ENCODE measurements at regions not wholly inside any gene's neighbourhood (a gene's known extent, or its start where the extent isn't known, plus 50 kb on each side); places are given as distances from the start of the nearest gene placed in this dataset.

DNA sequence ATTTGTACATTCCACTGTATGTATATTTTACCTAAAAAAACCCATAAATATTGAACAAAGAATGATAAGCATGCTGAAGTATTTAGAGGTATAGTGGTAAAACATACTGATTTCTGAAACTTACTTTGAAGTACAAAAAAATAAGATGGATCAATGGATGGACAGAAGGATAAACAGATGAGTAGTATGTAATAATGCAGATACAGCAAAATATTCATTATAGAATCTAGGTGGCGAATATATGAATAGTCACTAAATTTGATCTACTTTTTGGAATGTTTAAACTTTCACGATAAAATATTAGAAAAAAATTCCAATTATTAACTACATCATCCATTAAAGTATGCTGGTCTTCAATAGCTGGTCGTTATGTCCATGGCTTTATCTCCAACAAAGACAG lies 51.9 kb upstream of the GNB4 start:
- Histone ChIP-seq H3K9me3 (ENCODE audit: low read depth, low read length) (no peaks in the 10 kb centered on the region), H3K79me2 (ENCODE audit: insufficient read depth, low read length) (no peaks in the 10 kb centered on the region), H2AFZ (ENCODE audit: low read length) (no peak overlapping the region), H3K36me3 (ENCODE audit: insufficient read depth, low read length) (no peaks in the 10 kb centered on the region), H3K27me3 (ENCODE audit: insufficient read depth, low read length) (no peaks in the 10 kb centered on the region), H3K27ac (ENCODE audit: low read depth, low read length) (no peak overlapping the region), H3K4me3 (ENCODE audit: insufficient read depth, low read length) (no peak overlapping the region), H3K4me1 (ENCODE audit: insufficient read depth, low read length) (no peaks in the 10 kb centered on the region), H3K4me2 (ENCODE audit: insufficient read depth, low read length) (no peak overlapping the region), H4K20me1 (ENCODE audit: insufficient read depth, low read length) (no peaks in the 10 kb centered on the region)
- TF ChIP-seq, protein P1, sequence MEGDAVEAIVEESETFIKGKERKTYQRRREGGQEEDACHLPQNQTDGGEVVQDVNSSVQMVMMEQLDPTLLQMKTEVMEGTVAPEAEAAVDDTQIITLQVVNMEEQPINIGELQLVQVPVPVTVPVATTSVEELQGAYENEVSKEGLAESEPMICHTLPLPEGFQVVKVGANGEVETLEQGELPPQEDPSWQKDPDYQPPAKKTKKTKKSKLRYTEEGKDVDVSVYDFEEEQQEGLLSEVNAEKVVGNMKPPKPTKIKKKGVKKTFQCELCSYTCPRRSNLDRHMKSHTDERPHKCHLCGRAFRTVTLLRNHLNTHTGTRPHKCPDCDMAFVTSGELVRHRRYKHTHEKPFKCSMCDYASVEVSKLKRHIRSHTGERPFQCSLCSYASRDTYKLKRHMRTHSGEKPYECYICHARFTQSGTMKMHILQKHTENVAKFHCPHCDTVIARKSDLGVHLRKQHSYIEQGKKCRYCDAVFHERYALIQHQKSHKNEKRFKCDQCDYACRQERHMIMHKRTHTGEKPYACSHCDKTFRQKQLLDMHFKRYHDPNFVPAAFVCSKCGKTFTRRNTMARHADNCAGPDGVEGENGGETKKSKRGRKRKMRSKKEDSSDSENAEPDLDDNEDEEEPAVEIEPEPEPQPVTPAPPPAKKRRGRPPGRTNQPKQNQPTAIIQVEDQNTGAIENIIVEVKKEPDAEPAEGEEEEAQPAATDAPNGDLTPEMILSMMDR (IDR thresholded peaks at IDR 0.05; ENCODE audit: extremely low read depth, low read depth, low read length), result no peak
- DNase-seq (ENCODE audit: insufficient read length, low spot score, missing footprints), result no peak

DNA sequence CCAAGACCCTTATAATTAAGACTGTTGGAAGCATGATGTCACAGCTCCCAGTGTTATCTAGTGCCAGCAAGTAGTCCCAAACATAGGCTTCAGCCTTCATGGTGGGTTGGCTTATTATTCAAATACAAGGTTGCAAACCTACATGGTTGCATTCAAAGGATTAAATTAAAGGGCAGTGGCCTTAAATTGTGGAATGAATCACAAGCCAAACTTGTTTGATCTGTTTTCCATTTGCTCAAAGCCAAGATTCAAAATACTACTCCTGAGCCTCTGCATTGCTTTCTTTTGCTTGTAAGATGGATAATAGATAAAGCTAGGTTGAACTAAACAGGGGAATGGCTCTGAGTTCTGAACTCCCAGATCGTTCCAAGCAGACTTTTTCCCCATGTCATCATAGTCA lies 52.4 kb upstream of the GNB4 start:
- no peak for DNase-seq (ENCODE audit: insufficient read length, low spot score, missing footprints)
- TF ChIP-seq, protein P1 (IDR thresholded peaks at IDR 0.05; ENCODE audit: extremely low read depth, low read depth, low read length), result no peak
- Histone ChIP-seq H3K79me2 (ENCODE audit: insufficient read depth, low read length) (no peaks in the 10 kb centered on the region), H3K9me3 (ENCODE audit: low read depth, low read length) (no peaks in the 10 kb centered on the region), H3K27ac (ENCODE audit: low read depth, low read length) (no peak overlapping the region), H2AFZ (ENCODE audit: low read length) (no peak overlapping the region), H3K4me2 (ENCODE audit: insufficient read depth, low read length) (no peak overlapping the region), H4K20me1 (ENCODE audit: insufficient read depth, low read length) (no peaks in the 10 kb centered on the region), H3K4me1 (ENCODE audit: insufficient read depth, low read length) (no peaks in the 10 kb centered on the region), H3K36me3 (ENCODE audit: insufficient read depth, low read length) (no peaks in the 10 kb centered on the region), H3K4me3 (ENCODE audit: insufficient read depth, low read length) (no peak overlapping the region), H3K27me3 (ENCODE audit: insufficient read depth, low read length) (no peaks in the 10 kb centered on the region)

DNA sequence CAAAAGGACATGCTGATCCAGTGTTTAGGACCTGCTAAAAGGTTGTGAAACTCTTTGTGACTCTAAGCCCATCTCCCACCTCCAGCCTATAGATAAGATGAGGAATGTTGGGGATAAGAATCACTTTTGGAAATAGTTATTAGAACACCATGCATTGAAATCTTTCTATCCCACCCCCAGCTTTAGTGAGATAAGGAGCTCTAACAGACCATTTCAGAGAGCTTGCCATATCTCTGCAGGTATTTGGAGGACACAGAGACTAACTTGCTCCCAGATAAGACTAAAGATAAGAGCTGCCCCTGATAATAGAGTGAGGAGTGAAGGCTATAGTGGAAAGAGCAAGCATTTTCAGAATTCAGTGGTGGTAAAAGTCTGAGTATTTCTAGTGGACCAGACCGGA lies 53.1 kb upstream of the GNB4 start:
- TF ChIP-seq, protein P1 (IDR thresholded peaks at IDR 0.05; ENCODE audit: extremely low read depth, low read depth, low read length), result no peak
- Histone ChIP-seq H3K9me3 (ENCODE audit: low read depth, low read length) (no peaks in the 10 kb centered on the region), H3K4me2 (ENCODE audit: insufficient read depth, low read length) (no peak overlapping the region), H4K20me1 (ENCODE audit: insufficient read depth, low read length) (no peaks in the 10 kb centered on the region), H3K27me3 (ENCODE audit: insufficient read depth, low read length) (no peaks in the 10 kb centered on the region), H3K79me2 (ENCODE audit: insufficient read depth, low read length) (no peaks in the 10 kb centered on the region), H3K36me3 (ENCODE audit: insufficient read depth, low read length) (no peaks in the 10 kb centered on the region), H3K4me3 (ENCODE audit: insufficient read depth, low read length) (no peak overlapping the region), H3K4me1 (ENCODE audit: insufficient read depth, low read length) (no peaks in the 10 kb centered on the region), H2AFZ (ENCODE audit: low read length) (no peak overlapping the region), H3K27ac (ENCODE audit: low read depth, low read length) (no peak overlapping the region)
- no peak for DNase-seq (ENCODE audit: insufficient read length, low spot score, missing footprints)

DNA sequence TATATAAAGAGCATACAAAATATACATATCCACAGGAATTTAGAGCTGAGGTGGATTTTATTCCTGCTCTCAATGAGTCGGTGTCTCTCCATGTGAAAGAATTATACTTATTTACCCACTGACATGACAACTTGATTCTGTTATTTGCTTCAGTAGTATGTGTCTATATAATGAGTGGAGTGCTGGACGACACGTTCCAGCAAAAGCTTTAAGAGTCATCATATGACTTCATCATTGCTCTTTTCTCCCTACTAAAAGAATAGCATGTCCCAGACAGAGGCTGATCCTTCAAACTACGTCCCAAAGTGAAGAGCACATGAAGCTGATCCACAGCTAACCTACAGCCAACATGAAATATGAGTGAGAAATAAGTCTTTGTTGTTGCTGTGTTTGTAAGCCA lies 54.3 kb upstream of the GNB4 start:
- Histone ChIP-seq H3K27ac (ENCODE audit: low read depth, low read length) (no peak overlapping the region), H2AFZ (ENCODE audit: low read length) (no peak overlapping the region), H3K79me2 (ENCODE audit: insufficient read depth, low read length) (no peaks in the 10 kb centered on the region), H3K27me3 (ENCODE audit: insufficient read depth, low read length) (no peaks in the 10 kb centered on the region), H3K4me2 (ENCODE audit: insufficient read depth, low read length) (no peak overlapping the region), H3K4me1 (ENCODE audit: insufficient read depth, low read length) (no peaks in the 10 kb centered on the region), H3K4me3 (ENCODE audit: insufficient read depth, low read length) (no peak overlapping the region), H3K9me3 (ENCODE audit: low read depth, low read length) (no peaks in the 10 kb centered on the region), H4K20me1 (ENCODE audit: insufficient read depth, low read length) (no peaks in the 10 kb centered on the region), H3K36me3 (ENCODE audit: insufficient read depth, low read length) (no peaks in the 10 kb centered on the region)
- TF ChIP-seq, protein P1 (IDR thresholded peaks at IDR 0.05; ENCODE audit: extremely low read depth, low read depth, low read length), result no peak
- DNase-seq (ENCODE audit: insufficient read length, low spot score, missing footprints), result no peak
